ENCODE measurements at regions not wholly inside any gene's neighbourhood (a gene's known extent, or its start where the extent isn't known, plus 50 kb on each side); places are given as distances from the start of the nearest gene placed in this dataset.

DNA sequence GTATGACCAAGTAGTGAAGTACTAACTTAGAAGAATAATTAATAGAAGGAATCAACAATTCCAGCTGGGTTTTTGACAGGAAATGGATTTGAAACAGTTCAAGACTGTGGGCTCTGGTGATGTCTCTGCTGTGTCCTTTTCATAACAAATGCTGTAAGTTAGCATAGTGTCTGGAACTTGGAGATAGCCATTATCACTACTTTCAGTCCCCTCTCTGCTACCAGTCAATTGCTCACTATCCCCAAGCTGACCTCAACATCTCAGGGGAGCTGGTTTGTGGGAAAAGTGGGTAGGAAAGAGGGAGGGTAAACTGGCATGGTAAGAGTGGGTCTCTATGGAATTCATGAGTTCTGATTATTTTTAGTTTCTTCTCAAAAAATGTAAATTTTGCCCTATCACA, 231.4 kb upstream of the MID1 start:
- TF ChIP-seq, protein P1, sequence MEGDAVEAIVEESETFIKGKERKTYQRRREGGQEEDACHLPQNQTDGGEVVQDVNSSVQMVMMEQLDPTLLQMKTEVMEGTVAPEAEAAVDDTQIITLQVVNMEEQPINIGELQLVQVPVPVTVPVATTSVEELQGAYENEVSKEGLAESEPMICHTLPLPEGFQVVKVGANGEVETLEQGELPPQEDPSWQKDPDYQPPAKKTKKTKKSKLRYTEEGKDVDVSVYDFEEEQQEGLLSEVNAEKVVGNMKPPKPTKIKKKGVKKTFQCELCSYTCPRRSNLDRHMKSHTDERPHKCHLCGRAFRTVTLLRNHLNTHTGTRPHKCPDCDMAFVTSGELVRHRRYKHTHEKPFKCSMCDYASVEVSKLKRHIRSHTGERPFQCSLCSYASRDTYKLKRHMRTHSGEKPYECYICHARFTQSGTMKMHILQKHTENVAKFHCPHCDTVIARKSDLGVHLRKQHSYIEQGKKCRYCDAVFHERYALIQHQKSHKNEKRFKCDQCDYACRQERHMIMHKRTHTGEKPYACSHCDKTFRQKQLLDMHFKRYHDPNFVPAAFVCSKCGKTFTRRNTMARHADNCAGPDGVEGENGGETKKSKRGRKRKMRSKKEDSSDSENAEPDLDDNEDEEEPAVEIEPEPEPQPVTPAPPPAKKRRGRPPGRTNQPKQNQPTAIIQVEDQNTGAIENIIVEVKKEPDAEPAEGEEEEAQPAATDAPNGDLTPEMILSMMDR (IDR thresholded peaks at IDR 0.05; ENCODE audit: insufficient read depth, missing control alignments), result no peak
- DNase-seq (ENCODE audit: insufficient read length, low spot score), result no peak
- FAIRE-seq, result no peak

DNA sequence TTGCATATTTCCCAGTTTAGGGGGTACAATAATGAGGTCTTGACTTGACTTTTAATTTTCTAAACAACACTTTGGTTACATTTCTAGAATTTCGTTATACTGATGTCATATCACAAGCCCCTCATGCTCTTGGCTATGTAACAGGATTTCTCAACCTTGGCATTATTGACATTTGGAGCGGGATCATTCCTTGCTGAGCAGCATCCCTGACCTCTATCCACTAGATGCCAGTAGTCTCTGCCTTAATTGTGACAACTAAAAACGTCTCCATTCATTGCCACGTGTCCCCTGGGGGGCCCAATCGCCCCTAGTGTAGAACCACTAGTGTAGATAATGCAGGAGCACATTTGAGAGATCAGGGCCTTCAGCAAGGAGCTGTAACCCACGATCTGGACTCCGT, 234.2 kb upstream of the MID1 start:
- no peak for DNase-seq (ENCODE audit: insufficient read length, low spot score)
- no peak for FAIRE-seq
- TF ChIP-seq, protein P1 (IDR thresholded peaks at IDR 0.05; ENCODE audit: insufficient read depth, missing control alignments), result no peak

DNA sequence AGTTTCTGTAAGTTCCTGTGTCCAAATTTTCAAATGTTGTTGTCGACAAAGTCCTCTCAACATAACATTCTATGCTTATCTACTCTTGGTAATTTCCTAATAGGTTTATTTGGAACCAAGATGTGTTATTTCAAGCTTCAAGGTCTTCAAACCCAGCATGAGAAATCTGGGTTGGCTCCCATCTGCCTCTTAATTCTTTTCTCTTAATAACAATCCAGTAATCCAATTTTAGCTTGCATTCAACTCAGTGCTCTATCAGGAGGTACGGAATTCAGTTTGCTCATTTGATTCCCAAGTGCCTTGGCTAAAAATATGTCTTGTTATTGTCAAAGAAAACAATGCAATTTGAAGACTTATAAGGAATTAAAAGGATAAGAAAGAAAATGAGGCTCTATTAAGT, 235.5 kb upstream of the MID1 start:
- DNase-seq (ENCODE audit: insufficient read length, low spot score) (no peak), FAIRE-seq (peak; percentile 66)
- TF ChIP-seq, protein P1 (IDR thresholded peaks at IDR 0.05; ENCODE audit: insufficient read depth, missing control alignments), result no peak

DNA sequence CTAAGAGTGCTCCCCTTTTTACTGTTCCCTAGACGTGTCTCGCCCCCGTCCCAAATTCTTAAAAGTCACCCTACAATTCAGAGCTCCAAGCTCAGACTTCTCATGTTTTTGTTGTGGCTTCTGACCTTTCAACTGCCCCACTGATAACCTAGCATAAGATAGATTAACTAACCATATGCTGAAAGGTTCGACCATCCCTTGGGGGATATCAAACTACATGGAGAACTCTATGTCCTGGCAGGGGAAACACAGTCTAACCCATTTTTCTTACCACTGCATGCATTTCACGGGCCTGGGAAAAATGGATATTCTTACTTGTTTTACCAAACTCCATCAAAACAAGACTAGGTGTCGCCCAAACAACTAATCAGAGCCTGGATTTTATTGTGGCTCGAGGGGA, 236.4 kb upstream of the MID1 start:
- TF ChIP-seq, protein P1 (IDR thresholded peaks at IDR 0.05; ENCODE audit: insufficient read depth, missing control alignments), result no peak
- FAIRE-seq (no peak), DNase-seq (ENCODE audit: insufficient read length, low spot score) (no peak)

DNA sequence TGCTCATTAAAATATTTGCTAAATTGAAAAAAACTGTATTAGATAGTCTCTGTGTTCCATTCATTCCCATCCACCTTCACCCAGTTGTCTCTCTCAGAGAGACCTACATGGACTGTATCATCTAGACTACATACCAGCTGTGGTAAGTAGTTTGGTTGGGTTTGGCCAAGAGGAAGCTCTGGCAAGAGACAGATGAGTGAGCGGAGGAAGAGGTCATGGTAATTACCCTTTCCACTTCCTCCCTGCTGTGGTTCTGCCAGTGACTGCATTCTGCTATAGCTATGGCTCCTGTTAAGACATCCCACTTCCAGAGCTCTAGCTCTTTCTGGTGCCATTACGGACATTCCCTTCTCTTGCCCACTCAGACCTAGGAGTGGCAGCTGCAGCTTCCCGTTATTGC, 239.0 kb upstream of the MID1 start:
- no peak for DNase-seq (ENCODE audit: insufficient read length, low spot score)
- TF ChIP-seq, protein P1 (IDR thresholded peaks at IDR 0.05; ENCODE audit: insufficient read depth, missing control alignments), result no peak
- FAIRE-seq, result no peak

DNA sequence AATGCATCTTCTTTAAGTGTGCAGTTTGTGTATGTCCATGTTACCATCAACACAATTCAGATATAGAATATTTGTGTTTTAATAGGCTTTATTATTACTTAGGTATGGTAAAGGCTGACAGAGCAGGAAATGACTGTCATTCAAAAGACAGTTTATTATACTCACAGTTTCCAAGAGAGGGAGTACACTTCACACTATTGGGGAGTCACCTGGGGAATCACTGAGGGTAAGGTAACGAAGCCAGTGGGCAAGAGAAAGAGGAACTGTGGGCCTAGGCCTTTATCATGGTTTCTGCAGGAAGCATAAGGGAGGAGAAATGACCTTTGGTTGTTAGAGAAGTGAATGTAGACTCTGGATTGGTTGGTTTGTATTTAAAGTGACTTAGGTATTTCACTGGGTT, 235.1 kb upstream of the HCCS start:
- FAIRE-seq (no peak), DNase-seq (ENCODE audit: insufficient read length, low spot score) (no peak)
- TF ChIP-seq, protein P1 (IDR thresholded peaks at IDR 0.05; ENCODE audit: insufficient read depth, missing control alignments), result no peak

DNA sequence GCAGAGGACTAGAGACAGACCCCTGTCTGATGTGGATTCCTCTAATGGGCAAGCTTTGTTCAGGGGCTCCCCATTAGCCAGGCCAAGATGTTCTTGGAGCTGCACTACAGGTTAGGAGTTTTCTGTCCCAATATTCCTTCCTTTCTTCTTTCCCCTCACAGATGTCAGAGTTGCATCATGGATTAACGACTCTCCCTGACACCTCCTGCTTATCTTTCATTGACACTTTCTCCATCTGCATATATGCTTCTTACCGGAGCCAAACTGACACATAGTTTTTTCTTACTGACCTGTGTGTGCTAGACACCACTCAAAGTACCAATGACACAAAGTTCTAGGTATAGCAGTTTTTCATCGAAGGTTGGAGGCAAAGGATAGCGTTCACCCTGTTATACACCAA, 228.6 kb upstream of the HCCS start:
- TF ChIP-seq, protein P1 (IDR thresholded peaks at IDR 0.05; ENCODE audit: insufficient read depth, missing control alignments), result no peak
- FAIRE-seq (no peak), DNase-seq (ENCODE audit: insufficient read length, low spot score) (no peak)
